Stimulated activated naive CD8-positive, alpha-beta T cell treated with anti-CD3 and anti-CD28 coated beads, Interleukin-15, Interleukin-2, amounts not matched to agents 100 ng/mL and 50 ng/mL, for 24 hours (primary cell): ENCODE measurements at regions not wholly inside any gene's neighbourhood (a gene's known extent, or its start where the extent isn't known, plus 50 kb on each side); places are given as distances from the start of the nearest gene placed in this dataset.

Experiments used
- H3K27ac Mint-ChIP-seq: one replicate; pipeline ENCODE4 v1.8.0; 2021; ENCODE audit warnings: mild to moderate bottlenecking, mixed read lengths
- H3K27me3 Mint-ChIP-seq: one replicate; pipeline ENCODE4 v1.8.0; 2021; ENCODE audit warnings: mixed read lengths
- H3K36me3 Mint-ChIP-seq: one replicate; pipeline ENCODE4 v1.8.0; 2021; ENCODE audit warnings: low read depth, mixed read lengths
- H3K4me1 Mint-ChIP-seq: one replicate; pipeline ENCODE4 v1.8.0; 2021; ENCODE audit warnings: low read depth, mixed read lengths
- H3K4me3 Mint-ChIP-seq: one replicate; pipeline ENCODE4 v1.8.0; 2021; ENCODE audit warnings: mild to moderate bottlenecking, mixed read lengths
- H3K9me3 Mint-ChIP-seq: one replicate; pipeline ENCODE4 v1.8.0; 2021; ENCODE audit warnings: mixed read lengths

DNA sequence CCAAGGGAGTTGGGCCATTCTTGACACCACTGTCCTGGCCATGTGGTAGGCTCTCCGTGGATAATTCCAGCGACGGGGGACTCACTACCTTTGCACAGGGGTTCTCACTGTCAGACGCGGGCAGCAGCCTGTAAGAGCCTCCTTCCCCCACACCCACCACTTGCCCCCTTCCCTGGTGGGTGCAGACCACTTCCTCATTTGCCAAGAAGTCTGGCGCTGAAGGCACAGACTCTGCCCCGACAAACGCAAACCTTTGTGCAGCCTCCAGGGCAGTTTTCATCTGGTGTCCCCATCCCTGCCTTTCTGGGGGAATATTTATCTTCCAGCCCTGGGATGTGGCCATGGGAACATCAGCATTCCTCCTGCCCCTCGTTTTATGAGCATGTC, 422.5 kb downstream of the SHANK2 start:
- Mint-ChIP-seq H3K9me3 (no peaks in the 10 kb centered on the region), H3K27ac (no peak overlapping the region), H3K36me3 (no peaks in the 10 kb centered on the region), H3K4me1 (no peaks in the 10 kb centered on the region), H3K27me3 (peaks cover 25% of the 10 kb centered on the region), H3K4me3 (no peak overlapping the region)

DNA sequence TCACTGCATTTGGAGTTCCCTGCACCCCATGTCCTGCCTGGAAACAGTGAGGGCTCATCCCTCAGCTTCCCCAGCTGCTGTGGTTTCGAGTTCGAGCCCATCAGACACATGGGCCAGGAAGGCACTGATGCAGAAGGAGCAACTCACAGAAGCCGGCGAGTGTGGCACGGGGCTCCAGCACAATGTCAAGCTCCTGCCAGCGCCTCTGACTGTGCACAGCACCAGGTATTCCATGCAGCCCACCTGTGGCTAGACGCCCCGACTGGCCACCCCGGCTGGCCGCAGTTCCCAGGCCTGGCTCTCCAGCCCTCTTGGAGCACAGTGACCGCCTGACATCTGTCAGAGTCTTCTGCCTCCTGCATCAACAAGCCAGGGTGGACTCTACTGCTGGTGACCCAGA, 419.4 kb downstream of the SHANK2 start:
- H3K36me3 Mint-ChIP-seq: no peaks in the 10 kb centered on the region
- H3K4me3 Mint-ChIP-seq: no peak overlapping the region
- H3K4me1 Mint-ChIP-seq: no peaks in the 10 kb centered on the region
- no peak overlapping the region for H3K27ac Mint-ChIP-seq
- peaks cover under 1% of the 10 kb centered on the region for H3K9me3 Mint-ChIP-seq
- H3K27me3 Mint-ChIP-seq: no peaks in the 10 kb centered on the region

DNA sequence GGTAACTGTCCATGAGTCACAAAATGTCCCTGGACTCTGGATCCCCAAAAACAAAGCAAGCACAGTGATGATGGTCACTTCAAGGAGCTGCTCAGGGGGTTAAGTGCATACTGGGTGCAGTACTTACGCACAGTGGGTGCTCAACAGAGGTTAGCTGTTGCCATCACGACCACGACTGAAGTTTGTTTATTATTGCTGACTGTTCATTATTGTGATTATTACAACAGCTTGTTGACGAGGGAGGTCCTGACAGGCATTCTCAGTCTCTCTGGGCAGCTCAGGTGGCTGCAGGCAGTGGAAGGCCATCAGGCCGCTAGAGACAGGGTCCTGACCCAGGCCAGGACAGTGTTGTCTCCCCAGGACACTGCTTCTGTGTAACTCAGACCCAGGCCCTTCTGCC, 418.8 kb downstream of the SHANK2 start:
- Mint-ChIP-seq H3K4me1 (no peaks in the 10 kb centered on the region), H3K36me3 (no peaks in the 10 kb centered on the region), H3K9me3 (peaks cover 5% of the 10 kb centered on the region), H3K27ac (no peak overlapping the region), H3K4me3 (no peak overlapping the region), H3K27me3 (no peaks in the 10 kb centered on the region)

DNA sequence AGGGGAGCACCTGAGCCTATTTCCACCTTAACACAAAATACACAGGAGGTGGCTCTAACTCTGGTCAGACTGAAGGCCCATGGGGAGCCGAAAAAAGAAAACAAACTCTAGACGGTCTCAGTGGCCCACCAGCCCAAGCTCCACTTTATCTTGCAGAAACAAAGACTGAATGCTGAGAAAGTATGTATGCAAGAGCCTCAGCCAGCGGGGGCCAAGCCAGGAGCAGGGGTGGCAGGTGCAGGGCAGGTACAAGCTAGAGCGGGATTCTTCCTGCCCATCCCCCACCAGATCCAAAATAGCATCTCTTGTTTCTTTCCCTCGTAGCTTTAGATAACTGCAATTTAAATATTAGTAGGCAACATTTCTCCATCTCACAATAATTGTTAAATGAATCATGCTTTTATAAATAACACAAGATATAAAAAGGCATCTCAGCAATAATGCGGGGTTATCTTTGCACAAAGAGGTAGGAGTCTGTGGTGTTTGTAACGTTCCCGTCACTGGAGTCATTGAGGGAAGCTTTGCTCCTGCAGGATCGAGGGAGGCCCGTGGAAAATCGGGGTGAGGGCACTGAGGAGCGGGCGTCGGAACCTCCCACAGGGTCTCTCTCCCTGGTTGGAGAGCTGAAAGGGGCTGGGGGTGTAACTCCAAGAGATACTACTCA, 418.0 kb downstream of the SHANK2 start:
- H3K4me3 Mint-ChIP-seq: no peak overlapping the region
- no peaks in the 10 kb centered on the region for H3K36me3 Mint-ChIP-seq
- H3K9me3 Mint-ChIP-seq: peaks cover 5% of the 10 kb centered on the region
- H3K4me1 Mint-ChIP-seq: no peaks in the 10 kb centered on the region
- no peak overlapping the region for H3K27ac Mint-ChIP-seq
- H3K27me3 Mint-ChIP-seq: no peaks in the 10 kb centered on the region

DNA sequence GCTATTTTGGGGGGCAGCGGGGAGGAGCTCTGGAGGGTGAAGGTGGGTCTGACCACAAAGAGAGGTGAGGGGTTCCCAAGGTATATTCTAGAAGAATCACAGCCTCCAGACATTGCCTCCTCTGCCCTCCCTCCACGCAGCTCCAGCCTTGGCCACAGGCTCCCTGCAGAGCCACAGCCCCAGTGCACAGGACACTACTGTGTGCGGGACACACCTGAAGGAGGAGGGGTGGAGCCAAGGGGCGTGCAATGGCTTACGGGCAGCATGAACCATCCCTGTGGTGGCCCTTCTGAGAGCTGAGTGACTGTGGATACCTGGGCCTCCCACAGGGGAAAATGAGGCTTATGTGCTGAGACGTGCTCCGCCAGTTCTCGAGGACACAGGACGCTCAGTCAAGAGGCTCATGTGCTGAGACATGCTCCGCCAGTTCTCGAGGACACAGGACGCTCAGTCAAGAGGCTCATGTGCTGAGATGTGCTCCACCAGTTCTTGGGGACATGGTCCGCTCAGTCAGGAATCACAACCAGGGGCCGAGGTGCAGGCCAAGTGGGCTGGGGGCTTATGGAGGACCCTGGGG, 417.3 kb downstream of the SHANK2 start:
- Mint-ChIP-seq H3K9me3 (peaks cover 5% of the 10 kb centered on the region), H3K36me3 (no peaks in the 10 kb centered on the region), H3K4me1 (no peaks in the 10 kb centered on the region), H3K27ac (no peak overlapping the region), H3K27me3 (no peaks in the 10 kb centered on the region), H3K4me3 (no peak overlapping the region)

DNA sequence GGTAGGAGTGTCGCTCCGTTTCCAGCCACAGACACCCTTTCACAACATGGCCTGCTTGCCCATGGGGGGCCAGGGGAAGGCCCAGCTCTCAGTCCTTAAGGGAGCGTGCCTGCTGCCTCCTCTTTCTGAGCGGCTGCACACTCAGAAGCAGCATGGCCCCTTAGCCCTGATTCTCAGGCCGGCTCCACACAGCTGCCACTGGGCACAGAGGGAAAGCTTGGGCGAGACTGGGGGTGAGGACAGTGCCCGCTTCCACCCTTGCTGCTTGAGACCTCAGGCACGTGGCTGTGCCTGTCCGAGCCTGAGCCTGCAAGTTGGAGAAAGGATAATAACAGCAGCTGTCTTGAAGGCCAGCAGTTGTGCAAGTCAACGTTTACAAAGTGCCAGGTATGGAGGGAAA, 416.3 kb downstream of the SHANK2 start:
- H3K27ac Mint-ChIP-seq: no peak overlapping the region
- H3K9me3 Mint-ChIP-seq: peaks cover 5% of the 10 kb centered on the region
- no peaks in the 10 kb centered on the region for H3K36me3 Mint-ChIP-seq
- no peaks in the 10 kb centered on the region for H3K4me1 Mint-ChIP-seq
- no peak overlapping the region for H3K4me3 Mint-ChIP-seq
- no peaks in the 10 kb centered on the region for H3K27me3 Mint-ChIP-seq

DNA sequence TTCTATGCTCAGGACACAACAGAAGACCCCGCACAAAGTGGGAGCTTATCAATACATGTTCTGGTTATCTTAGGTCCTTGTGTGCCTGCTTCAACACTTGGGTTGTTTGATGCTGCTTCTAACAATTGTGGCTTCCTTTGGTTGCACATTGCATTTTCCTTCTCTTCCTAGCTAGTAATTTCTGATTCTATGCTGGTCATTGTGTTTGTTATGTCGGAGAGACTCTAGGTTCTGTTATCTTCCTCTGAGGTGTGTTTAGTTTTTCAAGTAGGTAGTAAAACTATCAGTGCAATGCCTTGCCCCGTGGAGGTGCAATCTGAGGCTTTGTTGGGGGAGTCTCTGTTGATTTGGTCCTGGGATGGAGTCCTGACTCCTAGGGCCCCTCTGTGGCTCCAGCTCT, 414.2 kb downstream of the SHANK2 start:
- no peaks in the 10 kb centered on the region for H3K4me1 Mint-ChIP-seq
- H3K9me3 Mint-ChIP-seq: peaks cover 5% of the 10 kb centered on the region
- H3K27ac Mint-ChIP-seq: no peak overlapping the region
- H3K4me3 Mint-ChIP-seq: no peak overlapping the region
- H3K27me3 Mint-ChIP-seq: no peaks in the 10 kb centered on the region
- no peaks in the 10 kb centered on the region for H3K36me3 Mint-ChIP-seq

DNA sequence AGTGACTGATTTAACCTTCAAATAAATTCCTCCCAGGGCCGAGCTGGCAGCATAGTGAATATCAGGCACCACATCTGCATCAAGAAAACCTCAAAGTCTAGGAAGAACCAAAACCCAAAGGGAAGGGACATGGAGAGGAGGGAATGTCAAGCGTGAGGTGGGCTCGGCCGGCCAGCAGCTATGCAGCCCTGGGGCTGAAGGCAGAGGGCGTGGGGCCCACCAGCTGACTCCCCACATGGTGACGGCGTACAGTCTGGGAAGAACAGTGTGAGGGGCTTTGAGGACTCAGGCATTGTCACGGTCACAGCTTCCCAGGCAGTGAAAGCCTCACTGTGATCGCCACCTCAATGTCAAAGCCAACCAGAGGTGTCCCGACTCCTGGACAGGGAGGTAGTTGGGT, 412.5 kb downstream of the SHANK2 start:
- Mint-ChIP-seq H3K27me3 (peaks cover 4% of the 10 kb centered on the region), H3K9me3 (peaks cover 5% of the 10 kb centered on the region), H3K36me3 (no peaks in the 10 kb centered on the region), H3K4me3 (no peak overlapping the region), H3K4me1 (no peaks in the 10 kb centered on the region), H3K27ac (no peak overlapping the region)

DNA sequence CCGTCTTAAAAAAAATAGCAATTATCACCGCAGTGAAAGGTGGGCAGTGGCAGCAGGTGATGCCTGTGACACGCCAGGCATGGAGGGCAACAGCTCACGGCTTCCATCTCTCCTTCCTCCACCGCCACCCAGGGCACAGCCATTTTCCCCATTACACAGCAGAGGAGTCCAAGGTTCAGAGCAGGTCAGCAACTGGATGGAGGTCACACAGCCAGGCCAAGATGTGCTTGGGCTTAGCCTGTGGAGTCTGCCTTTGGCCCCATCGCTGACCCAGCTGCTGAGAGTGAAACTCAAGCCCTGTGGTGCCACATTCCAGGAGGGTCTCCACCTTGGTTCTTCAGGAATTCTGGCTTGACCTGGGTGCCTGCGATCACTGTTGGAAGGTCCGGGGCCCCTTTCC, 411.1 kb downstream of the SHANK2 start:
- Mint-ChIP-seq H3K27ac (no peak overlapping the region), H3K4me1 (no peaks in the 10 kb centered on the region), H3K27me3 (peaks cover 8% of the 10 kb centered on the region), H3K36me3 (no peaks in the 10 kb centered on the region), H3K9me3 (peaks cover 5% of the 10 kb centered on the region), H3K4me3 (no peak overlapping the region)

DNA sequence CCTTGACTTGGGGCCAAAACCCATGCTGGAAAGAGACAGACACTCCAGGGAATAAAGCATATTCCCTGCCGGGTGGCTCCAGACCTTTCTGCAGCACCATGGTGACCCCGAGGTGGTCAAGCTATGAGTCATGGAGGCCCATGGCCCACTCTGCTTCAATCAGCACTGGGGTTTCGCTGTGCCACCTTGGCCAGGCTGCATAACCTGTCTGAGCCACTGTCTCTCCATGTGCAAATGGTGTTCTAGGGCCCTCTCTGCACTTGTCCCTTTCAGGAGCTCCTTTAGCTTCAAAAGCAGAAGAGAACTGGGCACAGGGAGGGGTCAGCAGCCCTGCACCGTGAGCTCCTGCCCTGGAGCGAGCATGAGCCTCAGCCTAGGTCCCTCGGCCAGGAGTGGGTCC, 410.1 kb downstream of the SHANK2 start:
- Mint-ChIP-seq H3K27me3 (peaks cover 8% of the 10 kb centered on the region), H3K4me1 (no peaks in the 10 kb centered on the region), H3K36me3 (no peaks in the 10 kb centered on the region), H3K9me3 (peaks cover 5% of the 10 kb centered on the region), H3K27ac (no peak overlapping the region), H3K4me3 (no peak overlapping the region)

DNA sequence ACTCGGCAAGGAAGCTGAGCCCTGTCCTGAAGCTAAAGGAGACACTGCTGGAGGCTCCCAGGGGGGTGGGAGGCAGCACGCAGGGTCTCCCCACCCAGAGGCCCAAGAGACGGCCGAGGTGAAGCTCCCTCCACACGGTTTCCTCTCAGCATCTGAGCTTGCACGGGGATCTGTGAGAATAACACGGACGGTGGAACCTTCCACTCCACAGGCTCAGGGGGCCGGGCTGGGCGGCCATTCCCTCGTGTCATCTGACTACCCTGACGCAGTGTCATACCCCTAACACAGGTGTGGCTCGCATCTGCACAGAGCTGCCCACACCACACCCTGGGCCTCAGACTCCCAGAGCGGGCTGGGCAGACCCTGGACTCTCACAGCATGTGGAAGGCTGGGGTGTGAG, 409.7 kb downstream of the SHANK2 start:
- Mint-ChIP-seq H3K27me3 (peaks cover 8% of the 10 kb centered on the region), H3K27ac (no peak overlapping the region), H3K36me3 (no peaks in the 10 kb centered on the region), H3K4me3 (no peak overlapping the region), H3K4me1 (no peaks in the 10 kb centered on the region), H3K9me3 (peaks cover 5% of the 10 kb centered on the region)

DNA sequence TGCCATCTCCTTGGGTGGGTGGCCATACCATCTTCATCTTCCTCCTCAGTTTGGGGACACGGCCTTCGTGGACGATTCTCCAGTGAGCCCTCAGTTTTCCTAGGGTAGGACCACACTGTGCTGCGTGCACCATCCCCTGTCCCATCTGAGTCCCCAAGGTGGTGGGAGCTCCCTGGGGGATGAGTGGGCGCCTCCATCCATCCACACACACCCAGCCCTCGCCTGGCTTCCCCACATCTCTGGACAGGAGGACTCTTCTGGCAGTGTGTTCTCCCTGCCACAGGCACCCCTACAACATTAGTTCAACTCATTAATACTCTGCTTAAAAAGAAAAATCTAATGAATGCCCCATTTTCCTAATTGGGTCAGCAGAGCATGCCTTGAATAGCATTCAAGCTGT, 408.5 kb downstream of the SHANK2 start:
- Mint-ChIP-seq H3K4me3 (no peak overlapping the region), H3K4me1 (no peaks in the 10 kb centered on the region), H3K27me3 (peaks cover 8% of the 10 kb centered on the region)

DNA sequence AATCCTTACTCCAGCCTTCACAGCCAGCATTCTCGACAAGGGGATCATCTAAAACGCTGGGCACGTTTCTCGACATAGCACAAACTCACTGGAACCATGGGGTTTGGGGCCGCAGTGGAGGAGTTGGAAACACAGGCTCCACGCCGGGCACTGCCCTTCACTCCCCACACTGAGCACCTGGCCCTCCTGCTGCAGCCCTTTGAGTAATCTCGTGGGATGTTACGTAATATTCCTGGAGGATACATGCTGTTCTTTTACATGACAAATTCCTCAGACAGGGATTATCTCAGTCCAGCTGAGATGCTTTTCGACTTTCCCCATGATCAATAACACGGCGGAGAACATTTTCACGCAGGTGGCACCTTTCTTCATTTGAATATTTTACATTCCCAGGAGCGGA, 408.0 kb downstream of the SHANK2 start:
- Mint-ChIP-seq H3K36me3 (no peaks in the 10 kb centered on the region), H3K4me1 (no peaks in the 10 kb centered on the region), H3K4me3 (no peak overlapping the region), H3K9me3 (no peaks in the 10 kb centered on the region), H3K27ac (no peak overlapping the region), H3K27me3 (peaks cover 8% of the 10 kb centered on the region)

More for the DNA sequence above, 408.5 kb downstream of the SHANK2 start:
- Mint-ChIP-seq H3K27ac (no peak overlapping the region), H3K36me3 (no peaks in the 10 kb centered on the region), H3K9me3 (no peaks in the 10 kb centered on the region)

DNA sequence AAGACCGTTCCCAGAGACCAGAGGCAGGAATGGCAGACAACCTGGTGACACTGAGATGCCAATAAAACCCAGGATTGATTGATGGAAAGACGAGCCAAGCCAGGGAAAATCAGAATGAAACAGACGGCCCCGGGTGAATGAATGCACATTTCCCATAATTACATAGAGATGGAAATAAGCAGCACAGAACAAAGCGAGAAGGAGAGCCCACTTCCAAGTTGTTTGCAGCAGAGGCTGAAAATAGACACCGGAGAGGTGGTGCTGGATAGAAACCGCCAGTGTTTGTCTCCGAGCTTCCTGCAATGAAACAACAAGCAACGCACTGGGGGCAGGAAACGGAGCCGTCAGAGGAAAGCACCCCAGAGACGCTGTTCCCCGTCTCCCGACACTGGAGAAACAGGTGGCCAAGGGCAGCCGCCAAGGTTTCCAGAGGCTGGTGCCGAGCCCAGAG, 406.8 kb downstream of the SHANK2 start:
- Mint-ChIP-seq H3K27ac (no peak overlapping the region), H3K4me3 (no peak overlapping the region), H3K9me3 (no peaks in the 10 kb centered on the region), H3K4me1 (no peaks in the 10 kb centered on the region), H3K36me3 (no peaks in the 10 kb centered on the region), H3K27me3 (peaks cover 8% of the 10 kb centered on the region)

DNA sequence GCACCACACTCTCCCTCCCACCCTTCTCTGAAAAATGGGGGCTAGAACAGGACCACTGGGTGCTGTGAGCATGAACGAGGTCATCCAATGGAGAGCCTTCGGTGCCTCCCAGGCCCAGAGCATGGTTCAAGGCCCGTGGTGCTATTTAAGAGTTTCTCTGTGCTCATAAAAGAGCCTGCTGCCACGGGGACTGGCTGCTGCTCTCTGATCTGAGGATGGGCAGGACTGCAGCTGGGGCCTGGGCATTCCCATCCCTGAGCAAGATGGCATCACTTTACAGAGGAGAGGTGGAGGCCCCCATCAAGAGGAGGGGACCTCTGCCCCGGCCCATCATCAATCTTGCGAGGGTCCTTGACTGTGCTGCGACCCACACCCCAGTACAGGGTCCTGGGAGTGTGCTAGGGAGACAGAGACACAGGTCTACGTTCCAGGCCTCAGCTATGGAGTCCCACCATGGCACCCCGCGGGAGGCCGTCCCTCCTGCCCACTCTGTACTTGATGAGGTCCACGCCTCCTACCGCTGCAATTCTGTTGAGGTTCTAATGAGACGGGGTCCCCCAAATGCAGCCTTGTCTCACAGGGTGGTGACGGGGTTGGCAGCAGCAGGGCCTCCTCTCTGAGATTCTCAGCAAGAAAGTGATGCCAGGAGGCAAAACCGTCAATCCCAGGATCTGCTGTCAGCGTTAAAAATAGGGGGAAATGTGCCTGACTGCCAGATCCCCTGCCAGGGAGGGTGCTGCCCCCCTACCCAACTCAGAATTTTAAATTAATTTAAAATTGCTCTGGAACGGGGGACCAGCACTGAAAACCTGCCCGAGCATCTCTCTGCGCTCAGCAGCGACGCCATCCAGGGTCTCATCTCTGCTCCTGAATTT, 405.4 kb downstream of the SHANK2 start:
- Mint-ChIP-seq H3K36me3 (no peaks in the 10 kb centered on the region), H3K4me3 (no peak overlapping the region), H3K4me1 (no peaks in the 10 kb centered on the region), H3K27me3 (peaks cover 8% of the 10 kb centered on the region), H3K9me3 (no peaks in the 10 kb centered on the region), H3K27ac (no peak overlapping the region)
